ENCODE measurements at regions not wholly inside any gene's neighbourhood (a gene's known extent, or its start where the extent isn't known, plus 50 kb on each side); places are given as distances from the start of the nearest gene placed in this dataset.

DNA sequence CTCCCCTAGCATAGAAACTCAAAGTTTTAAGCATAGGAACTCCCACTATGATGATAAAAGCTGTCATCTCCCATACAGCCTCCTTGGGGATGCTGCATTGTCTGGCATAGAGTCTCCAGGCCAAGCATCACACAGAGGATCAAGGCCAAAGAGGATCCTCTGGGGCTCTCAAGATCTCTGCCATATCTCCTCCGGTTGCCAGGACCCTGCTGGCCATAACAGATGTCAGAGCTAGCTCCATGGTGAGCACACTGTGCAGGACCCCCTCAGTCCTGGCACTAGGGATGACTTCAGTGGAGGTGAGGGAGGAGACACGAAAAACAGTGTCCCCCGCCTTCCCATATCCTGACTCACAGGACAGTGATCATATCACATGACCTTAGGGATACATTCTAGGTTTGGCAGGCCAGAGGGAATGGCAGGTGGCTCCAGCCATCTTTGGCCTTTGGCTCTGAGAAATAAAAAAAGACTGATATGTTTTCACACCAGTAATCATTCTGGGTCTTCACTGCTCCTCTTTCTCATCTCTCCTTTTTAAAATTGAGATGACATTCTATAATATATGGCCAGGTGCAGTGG, 235.0 kb downstream of the MYCN start:
- TF ChIP-seq, protein P1, sequence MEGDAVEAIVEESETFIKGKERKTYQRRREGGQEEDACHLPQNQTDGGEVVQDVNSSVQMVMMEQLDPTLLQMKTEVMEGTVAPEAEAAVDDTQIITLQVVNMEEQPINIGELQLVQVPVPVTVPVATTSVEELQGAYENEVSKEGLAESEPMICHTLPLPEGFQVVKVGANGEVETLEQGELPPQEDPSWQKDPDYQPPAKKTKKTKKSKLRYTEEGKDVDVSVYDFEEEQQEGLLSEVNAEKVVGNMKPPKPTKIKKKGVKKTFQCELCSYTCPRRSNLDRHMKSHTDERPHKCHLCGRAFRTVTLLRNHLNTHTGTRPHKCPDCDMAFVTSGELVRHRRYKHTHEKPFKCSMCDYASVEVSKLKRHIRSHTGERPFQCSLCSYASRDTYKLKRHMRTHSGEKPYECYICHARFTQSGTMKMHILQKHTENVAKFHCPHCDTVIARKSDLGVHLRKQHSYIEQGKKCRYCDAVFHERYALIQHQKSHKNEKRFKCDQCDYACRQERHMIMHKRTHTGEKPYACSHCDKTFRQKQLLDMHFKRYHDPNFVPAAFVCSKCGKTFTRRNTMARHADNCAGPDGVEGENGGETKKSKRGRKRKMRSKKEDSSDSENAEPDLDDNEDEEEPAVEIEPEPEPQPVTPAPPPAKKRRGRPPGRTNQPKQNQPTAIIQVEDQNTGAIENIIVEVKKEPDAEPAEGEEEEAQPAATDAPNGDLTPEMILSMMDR (IDR thresholded peaks at IDR 0.05; ENCODE audit: low read depth, low read length), result no peak
- no peak for DNase-seq (ENCODE audit: extremely low read depth, low read depth)

DNA sequence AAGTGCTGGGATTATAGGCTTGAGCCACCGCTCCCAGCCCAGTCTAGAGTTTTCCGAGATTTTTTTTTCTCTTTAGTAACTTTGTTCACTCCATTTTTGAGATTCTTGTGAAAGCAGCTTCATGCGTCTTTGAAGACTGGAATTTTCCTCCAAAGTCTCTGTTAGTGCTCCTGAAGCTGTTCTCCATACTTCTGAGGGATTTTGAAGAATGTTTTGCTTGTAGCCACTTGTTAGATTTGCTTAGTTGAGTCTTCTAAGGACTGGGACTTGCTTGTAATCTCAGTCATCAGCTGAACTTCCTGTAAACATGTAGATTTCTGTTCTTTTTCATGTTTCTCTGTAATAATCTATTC, 234.3 kb downstream of the MYCN start:
- TF ChIP-seq, protein P1 (IDR thresholded peaks at IDR 0.05; ENCODE audit: low read depth, low read length), result no peak
- DNase-seq (ENCODE audit: extremely low read depth, low read depth), result no peak

DNA sequence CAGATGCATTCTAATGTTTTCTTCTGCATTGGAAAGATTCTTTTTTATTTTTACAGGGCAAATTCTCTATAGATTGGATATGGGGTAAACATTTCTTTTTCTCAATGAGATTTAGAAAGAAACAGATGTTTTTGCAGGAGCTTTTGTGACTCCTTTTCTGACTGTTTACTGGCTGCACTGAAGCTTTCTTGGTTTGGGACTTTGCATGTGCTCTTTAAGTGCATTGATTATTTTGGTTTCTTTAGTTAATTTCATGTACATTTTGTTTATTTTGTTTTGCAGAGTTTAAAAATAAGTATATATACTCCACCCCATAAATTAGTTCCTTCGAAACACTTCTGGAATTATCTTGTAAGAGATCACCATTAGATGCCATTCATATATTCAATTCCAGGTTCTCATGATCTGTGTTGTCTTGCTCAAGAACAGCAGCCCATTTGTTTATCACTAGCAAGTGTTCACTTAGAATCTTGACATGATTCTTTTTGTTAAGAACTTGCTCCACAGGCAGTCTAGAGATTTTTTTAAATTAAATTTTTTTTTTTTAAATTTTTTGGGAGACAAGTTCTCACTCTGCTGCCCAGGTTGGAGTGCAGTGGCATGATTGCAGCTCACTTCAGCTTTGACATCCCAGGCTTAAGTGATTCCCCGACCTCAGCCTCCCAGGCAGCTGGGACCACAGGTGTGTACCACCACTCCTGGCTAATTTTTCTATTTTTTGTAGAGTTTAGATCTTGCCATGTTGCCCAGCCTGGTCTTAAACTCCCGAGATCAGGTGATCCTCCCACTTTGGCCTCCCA, 233.7 kb downstream of the MYCN start:
- TF ChIP-seq, protein P1 (IDR thresholded peaks at IDR 0.05; ENCODE audit: low read depth, low read length), result no peak
- DNase-seq (ENCODE audit: extremely low read depth, low read depth), result no peak

DNA sequence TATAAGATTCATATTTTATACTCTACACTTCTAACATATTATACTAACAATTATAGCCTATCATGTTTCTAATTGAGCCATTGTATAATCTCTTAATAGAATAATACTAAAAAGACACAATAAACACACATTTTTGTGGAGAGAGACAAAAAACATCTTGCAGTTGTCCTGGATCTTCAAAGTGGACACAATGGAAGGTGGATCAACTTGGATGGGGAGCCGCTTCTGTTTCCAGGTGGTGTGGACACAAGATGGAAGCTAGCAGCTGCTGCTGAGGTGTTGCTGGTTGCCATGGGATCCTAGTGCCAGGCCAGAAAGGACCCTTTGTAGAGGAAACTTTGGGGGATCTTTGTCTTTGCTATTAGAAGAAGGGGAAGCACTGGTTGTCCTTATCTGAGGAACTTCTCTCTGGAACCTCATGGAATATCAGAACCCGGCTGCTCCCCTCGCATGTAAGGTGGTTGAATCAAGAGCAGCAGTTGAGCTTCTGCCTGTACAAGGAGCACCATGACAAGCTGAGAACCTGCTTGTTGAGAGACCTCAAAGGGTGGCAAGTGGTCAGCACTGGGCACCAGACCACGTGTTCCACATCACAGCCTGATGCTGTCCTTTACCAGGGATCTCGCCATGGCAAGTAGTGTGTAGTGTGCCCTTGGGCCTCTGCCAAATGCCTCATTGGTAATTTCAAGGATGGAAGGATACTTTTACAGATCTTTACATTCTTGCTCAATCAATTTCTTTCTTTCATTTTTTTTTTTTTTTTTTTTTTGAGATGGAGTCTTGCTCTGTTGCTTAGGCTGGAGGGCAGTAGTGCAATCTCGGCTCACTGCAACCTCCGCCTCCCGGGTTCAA, 232.2 kb downstream of the MYCN start:
- DNase-seq (ENCODE audit: extremely low read depth, low read depth), result no peak

DNA sequence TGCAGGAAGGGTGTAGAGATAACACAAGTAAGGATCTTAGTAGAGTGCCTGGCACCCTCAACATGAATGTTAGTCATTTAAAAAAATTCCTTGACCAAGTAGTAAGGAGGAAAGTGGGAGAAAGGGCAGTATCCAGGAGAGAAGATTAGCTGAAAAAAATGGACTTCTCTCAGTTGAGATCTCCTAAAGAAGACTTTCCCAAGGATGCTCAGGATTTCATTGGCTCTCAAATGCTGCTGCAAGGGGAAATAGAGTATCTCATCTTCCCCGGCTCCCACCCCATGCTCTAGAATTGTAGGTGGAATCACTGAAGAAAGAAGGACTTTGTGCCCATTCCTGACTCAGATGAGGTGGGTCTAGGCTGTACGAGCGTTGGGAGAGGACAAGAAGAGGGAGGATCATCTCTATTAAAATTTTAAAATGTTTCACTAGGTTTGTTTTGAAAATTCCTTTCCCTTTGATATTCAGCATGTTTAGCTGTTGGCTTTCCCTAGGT, 231.1 kb downstream of the MYCN start:
- no peak for DNase-seq (ENCODE audit: extremely low read depth, low read depth)
- TF ChIP-seq, protein P1 (IDR thresholded peaks at IDR 0.05; ENCODE audit: low read depth, low read length), result no peak

More for the DNA sequence above, 232.2 kb downstream of the MYCN start:
- TF ChIP-seq, protein P1 (IDR thresholded peaks at IDR 0.05; ENCODE audit: low read depth, low read length), result no peak

DNA sequence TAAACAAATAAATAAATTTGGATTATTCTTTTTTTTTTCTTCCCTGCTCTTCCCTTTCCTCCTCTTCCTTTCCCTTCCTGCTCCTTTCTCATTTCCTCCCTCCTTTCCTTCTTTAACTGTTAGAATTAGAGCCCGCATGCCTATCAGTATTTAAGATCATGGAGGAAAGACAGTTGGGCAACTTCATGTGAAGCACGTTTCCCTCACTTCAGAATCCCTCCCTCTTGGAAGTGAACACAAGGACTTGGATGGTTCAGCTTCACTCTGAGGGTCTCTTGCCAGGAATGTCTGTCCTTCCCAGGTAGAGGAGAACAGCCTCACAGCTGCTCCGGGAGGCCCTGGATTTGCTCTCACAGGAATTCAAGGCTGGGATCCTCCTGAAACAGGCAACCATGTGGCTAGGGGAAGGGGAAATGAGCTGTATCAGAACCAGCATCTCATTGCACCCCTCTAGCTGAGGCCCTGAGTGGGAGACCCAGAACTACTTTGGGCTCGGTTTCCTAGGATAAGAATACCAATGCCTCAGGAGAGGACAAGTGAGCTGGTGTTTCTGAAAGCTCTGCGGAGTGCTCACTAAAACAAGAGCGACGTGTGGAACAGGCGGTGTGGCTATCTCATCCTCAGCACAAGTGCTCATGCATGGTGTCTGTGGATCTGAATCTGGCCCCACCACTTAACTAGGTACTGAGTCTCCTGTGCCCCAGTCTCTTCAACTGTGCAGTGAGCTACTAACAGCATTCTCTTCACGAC, 230.5 kb downstream of the MYCN start:
- TF ChIP-seq, protein P1 (IDR thresholded peaks at IDR 0.05; ENCODE audit: low read depth, low read length), result no peak
- no peak for DNase-seq (ENCODE audit: extremely low read depth, low read depth)
